Keratinocyte (primary cell): ENCODE measurements at regions not wholly inside any gene's neighbourhood (a gene's known extent, or its start where the extent isn't known, plus 50 kb on each side); places are given as distances from the start of the nearest gene placed in this dataset.

Experiments used
- DNase-seq: peaks from one replicate; pipeline ENCODE4 v3.0.0-alpha.2; 2011; ENCODE audit warnings: low read depth, missing footprints, low spot score
- FAIRE-seq: peaks from 2 replicates; lab custom pipeline; 2011; peaks lifted over from hg19 to GRCh38; lab: Jason Lieb, UNC
- H2AFZ ChIP-seq: 2 replicates; pipeline ENCODE4 v1.6.0; 2012; ENCODE audit warnings: low read length, control low read depth, inconsistent platforms; ENCODE audit not compliant: control insufficient read depth
- H3K27ac ChIP-seq: 2 replicates; pipeline ENCODE4 v1.5.1; 2011; ENCODE audit warnings: low read length; ENCODE audit not compliant: control insufficient read depth, insufficient read depth
- H3K27me3 ChIP-seq: 3 replicates; pipeline ENCODE4 v1.6.0; 2011; ENCODE audit warnings: low read length; ENCODE audit not compliant: control insufficient read depth, insufficient read depth; ENCODE audit errors: extremely low read depth
- H3K36me3 ChIP-seq, 2 experiments: 2 replicates in 1 of 2; 3 replicates in 1 of 2; pipeline ENCODE4 v1.5.1; 2011; ENCODE audit warnings: low read length in 2 of 2, mild to moderate bottlenecking in 1 of 2; ENCODE audit not compliant: control insufficient read depth in 2 of 2, insufficient read depth in 2 of 2; ENCODE audit errors: extremely low read depth in 1 of 2
- H3K4me1 ChIP-seq: 3 replicates; pipeline ENCODE4 v1.5.1; 2011; ENCODE audit warnings: low read length; ENCODE audit not compliant: control insufficient read depth, insufficient read depth; ENCODE audit errors: extremely low read depth
- H3K4me2 ChIP-seq: 3 replicates; pipeline ENCODE4 v1.6.0; 2011; ENCODE audit warnings: low read depth, low read length; ENCODE audit not compliant: control insufficient read depth, insufficient read depth; ENCODE audit errors: extremely low read depth
- H3K4me3 ChIP-seq, 3 experiments: fragments of 200-600 bp in 1 of 3; sonication (generic) in 1 of 3; 2 replicates in 2 of 3; 3 replicates in 1 of 3; pipeline ENCODE4 v1.5.1; 2011 to 2016; ENCODE audit warnings: low read length in 3 of 3, mild to moderate bottlenecking in 3 of 3, control low read depth in 2 of 3, inconsistent platforms in 1 of 3, low read depth in 1 of 3, mixed read lengths in 1 of 3, mixed run types in 1 of 3, moderate library complexity in 1 of 3; ENCODE audit not compliant: control insufficient read depth in 2 of 3, insufficient read depth in 2 of 3; ENCODE audit errors: extremely low read depth in 1 of 3
- H3K79me2 ChIP-seq: 2 replicates; pipeline ENCODE4 v1.6.0; 2012; ENCODE audit warnings: low read length; ENCODE audit not compliant: control insufficient read depth, insufficient read depth
- H3K9ac ChIP-seq: 3 replicates; pipeline ENCODE4 v1.6.0; 2011; ENCODE audit warnings: low read length; ENCODE audit not compliant: control insufficient read depth, insufficient read depth; ENCODE audit errors: extremely low read depth
- H3K9me1 ChIP-seq: 3 replicates; pipeline ENCODE4 v1.6.0; 2011; ENCODE audit warnings: low read length; ENCODE audit not compliant: control insufficient read depth, insufficient read depth; ENCODE audit errors: extremely low read depth
- H3K9me3 ChIP-seq: 2 replicates; pipeline ENCODE4 v1.5.1; 2012; ENCODE audit warnings: low read depth, low read length; ENCODE audit not compliant: control insufficient read depth
- H4K20me1 ChIP-seq: 3 replicates; pipeline ENCODE4 v1.6.0; 2011; ENCODE audit warnings: low read length; ENCODE audit not compliant: control insufficient read depth, insufficient read depth; ENCODE audit errors: extremely low read depth
- CTCF ChIP-seq, 3 experiments: IDR thresholded peaks in 1 of 3; conservative IDR thresholded peaks in 1 of 3; optimal IDR thresholded peaks in 1 of 3; 2 replicates in 2 of 3; 3 replicates in 1 of 3; pipeline versions ENCODE3 to v1.5.1; 2011; ENCODE audit warnings: low read length in 3 of 3, mild to moderate bottlenecking in 3 of 3, moderate library complexity in 2 of 3, control low read depth in 1 of 3, inconsistent platforms in 1 of 3; ENCODE audit not compliant: insufficient read depth in 2 of 3; ENCODE audit errors: extremely low read depth in 1 of 3
- EZH2 ChIP-seq: IDR thresholded peaks from one replicate; pipeline ENCODE4 v1.6.1; 2012; ENCODE audit warnings: inconsistent platforms, mild to moderate bottlenecking, low read length, moderate library complexity
- dilution Hi-C: fragments of 300-500 bp; cut with MboI; formaldehyde crosslinking; loops from one replicate; pipeline ENCODE4 v1.7.0; 2020; ENCODE audit warnings: low sequenced_read_pairs; ENCODE audit not compliant: extremely low pct_ligation_motif_present

- DNase-seq (no peak), FAIRE-seq (no peak)
- H2AFZ ChIP-seq = no peak overlapping the region
- H4K20me1 ChIP-seq = no peaks in the 10 kb centered on the region
- H3K36me3 ChIP-seq = no peaks in the 10 kb centered on the region
- H3K9ac ChIP-seq = no peak overlapping the region
- no peaks in the 10 kb centered on the region for H3K4me1 ChIP-seq
- no peak overlapping the region for H3K4me3 ChIP-seq
- no peak overlapping the region for H3K4me2 ChIP-seq
- no peaks in the 10 kb centered on the region for H3K9me3 ChIP-seq
- no peaks in the 10 kb centered on the region for H3K9me1 ChIP-seq
- no peaks in the 10 kb centered on the region for H3K27me3 ChIP-seq
- H3K79me2 ChIP-seq = no peaks in the 10 kb centered on the region
- TF ChIP-seq CTCF (optimal IDR thresholded peaks at IDR 0.05 in 1 of 3, IDR thresholded peaks at IDR 0.05 in 1 of 3, conservative IDR thresholded peaks at IDR 0.05 in 1 of 3; ENCODE audit: extremely low read depth in 1 of 3, insufficient read depth in 2 of 3, low read length in 3 of 3) (no peak), EZH2 (no peak)
- dilution Hi-C loops = no loop called here
- H3K27ac ChIP-seq = no peak overlapping the region
Measured at GRCh38 chr11:21640491-21640890, 552.4 kb upstream of the ANO5 start.

GRCh38 chr11:21641869-21642268 lies 551.0 kb upstream of the ANO5 start:
- no peak overlapping the region for H3K27ac ChIP-seq
- TF ChIP-seq EZH2 = no peak
- no peak for TF ChIP-seq CTCF (optimal IDR thresholded peaks at IDR 0.05 in 1 of 3, IDR thresholded peaks at IDR 0.05 in 1 of 3, conservative IDR thresholded peaks at IDR 0.05 in 1 of 3; ENCODE audit: extremely low read depth in 1 of 3, insufficient read depth in 2 of 3, low read length in 3 of 3)
- H3K4me3 ChIP-seq = no peak overlapping the region
- no peaks in the 10 kb centered on the region for H3K27me3 ChIP-seq
- FAIRE-seq (no peak), DNase-seq (no peak)
- no peak overlapping the region for H3K4me2 ChIP-seq
- H3K9me3 ChIP-seq = no peaks in the 10 kb centered on the region
- no peak overlapping the region for H3K9ac ChIP-seq
- no peaks in the 10 kb centered on the region for H3K9me1 ChIP-seq
- dilution Hi-C loops = no loop called here
- H3K36me3 ChIP-seq = no peaks in the 10 kb centered on the region
- no peaks in the 10 kb centered on the region for H3K4me1 ChIP-seq
- H2AFZ ChIP-seq = no peak overlapping the region
- no peaks in the 10 kb centered on the region for H4K20me1 ChIP-seq
- no peaks in the 10 kb centered on the region for H3K79me2 ChIP-seq
